Bronchial epithelial cell (primary cell): ENCODE measurements at regions not wholly inside any gene's neighbourhood (a gene's known extent, or its start where the extent isn't known, plus 50 kb on each side); places are given as distances from the start of the nearest gene placed in this dataset.

Source experiments
- DNase-seq: peaks from one replicate; pipeline ENCODE4 v3.0.0-alpha.2; 2010; ENCODE audit warnings: low read depth
- FAIRE-seq: peaks from 2 replicates; lab custom pipeline; 2011; peaks lifted over from hg19 to GRCh38; lab: Jason Lieb, UNC
- H3K27me3 ChIP-seq: 2 replicates; pipeline ENCODE4 v1.5.1; 2011; ENCODE audit warnings: low read length; ENCODE audit not compliant: control insufficient read depth, insufficient read depth
- H3K36me3 ChIP-seq: 2 replicates; pipeline ENCODE4 v1.5.1; 2011; ENCODE audit warnings: low read length; ENCODE audit not compliant: control insufficient read depth, insufficient read depth
- H3K4me3 ChIP-seq: 2 replicates; pipeline ENCODE4 v1.5.1; 2011; ENCODE audit warnings: mild to moderate bottlenecking, low read depth, low read length, control low read depth
- CTCF ChIP-seq: IDR thresholded peaks from 2 replicates; pipeline ENCODE4 v1.5.1; 2011; ENCODE audit warnings: mild to moderate bottlenecking, moderate library complexity, low read length, control low read depth, inconsistent platforms; ENCODE audit not compliant: insufficient read depth, severe bottlenecking

GRCh38 chr12:75611041-75611440 lies 99.6 kb upstream of the KRR1 start:
- Histone ChIP-seq H3K4me3 (no peak overlapping the region), H3K27me3 (no peaks in the 10 kb centered on the region), H3K36me3 (no peaks in the 10 kb centered on the region)
- no peak for TF ChIP-seq CTCF
- no peak for FAIRE-seq
- no peak for DNase-seq

GRCh38 chr12:75606956-75607355 lies 95.5 kb upstream of the KRR1 start:
- Histone ChIP-seq H3K27me3 (no peaks in the 10 kb centered on the region), H3K36me3 (no peaks in the 10 kb centered on the region), H3K4me3 (no peak overlapping the region)
- FAIRE-seq (no peak), DNase-seq (no peak)
- TF ChIP-seq CTCF = no peak

- H3K4me3 ChIP-seq = no peak overlapping the region
- FAIRE-seq (no peak), DNase-seq (no peak)
- no peaks in the 10 kb centered on the region for H3K36me3 ChIP-seq
- no peaks in the 10 kb centered on the region for H3K27me3 ChIP-seq
- TF ChIP-seq CTCF = no peak
These were observed 94.7 kb upstream of the KRR1 start for GRCh38 chr12:75606151-75606550.

- no peak for TF ChIP-seq CTCF
- Histone ChIP-seq H3K4me3 (no peak overlapping the region), H3K27me3 (no peaks in the 10 kb centered on the region), H3K36me3 (no peaks in the 10 kb centered on the region)
- FAIRE-seq (no peak), DNase-seq (no peak)
These were observed 92.1 kb upstream of the KRR1 start for GRCh38 chr12:75603475-75603874.

- Histone ChIP-seq H3K27me3 (no peaks in the 10 kb centered on the region), H3K4me3 (no peak overlapping the region), H3K36me3 (no peaks in the 10 kb centered on the region)
- no peak for TF ChIP-seq CTCF
- FAIRE-seq (no peak), DNase-seq (no peak)
These were observed 90.7 kb upstream of the KRR1 start for GRCh38 chr12:75602106-75602505.

- FAIRE-seq = no peak
- no peak for TF ChIP-seq CTCF
- H3K36me3 ChIP-seq = no peaks in the 10 kb centered on the region
- no peak for DNase-seq
- no peaks in the 10 kb centered on the region for H3K27me3 ChIP-seq
- H3K4me3 ChIP-seq = no peak overlapping the region
These were observed 88.7 kb upstream of the KRR1 start for GRCh38 chr12:75600146-75600545.
